GM19452 (cell line): ENCODE measurements at regions not wholly inside any gene's neighbourhood (a gene's known extent, or its start where the extent isn't known, plus 50 kb on each side); places are given as distances from the start of the nearest gene placed in this dataset.
"Not testable (repeated sequence)": the region's sequence is repeated elsewhere in the genome, so short reads cannot be mapped to it uniquely, and the experiment has no call there.

Source experiments
- ATAC-seq: cut with Tn5 transposase; IDR thresholded peaks from one replicate; pipeline ENCODE4 v1.9.1; 2021; ENCODE audit not compliant: unreplicated experiment

GRCh38 chr6:66396549-66396948, 689.5 kb upstream of the EYS start:
- no peak for ATAC-seq

- no peak for ATAC-seq
Measured at GRCh38 chr6:66396145-66396544, 689.1 kb upstream of the EYS start.

- no peak for ATAC-seq
Measured at GRCh38 chr6:66390393-66390792, 683.4 kb upstream of the EYS start.

GRCh38 chr6:66376001-66376400, 669.0 kb upstream of the EYS start:
- no peak for ATAC-seq

GRCh38 chr6:66369407-66369806, 662.4 kb upstream of the EYS start:
- no peak for ATAC-seq

- no peak for ATAC-seq
Measured at GRCh38 chr6:66362888-66363287, 655.9 kb upstream of the EYS start.

GRCh38 chr6:66361886-66362285, 654.9 kb upstream of the EYS start:
- ATAC-seq = no peak

- ATAC-seq = no peak
Measured at GRCh38 chr6:66357781-66358180, 650.8 kb upstream of the EYS start.

- no peak for ATAC-seq
Measured at GRCh38 chr6:66355471-66355870, 648.4 kb upstream of the EYS start.

GRCh38 chr6:66344796-66345195, 637.8 kb upstream of the EYS start:
- no peak for ATAC-seq

- no peak for ATAC-seq
Measured at GRCh38 chr6:66340736-66341135, 633.7 kb upstream of the EYS start.

GRCh38 chr6:66336176-66336575, 629.1 kb upstream of the EYS start:
- ATAC-seq = no peak

- no peak for ATAC-seq
Measured at GRCh38 chr6:66328200-66328599, 621.2 kb upstream of the EYS start.

GRCh38 chr6:66326228-66326627, 619.2 kb upstream of the EYS start:
- ATAC-seq = no peak

- ATAC-seq = no peak
Measured at GRCh38 chr6:66321017-66321416, 614.0 kb upstream of the EYS start.

GRCh38 chr6:66307490-66307889, 600.5 kb upstream of the EYS start:
- ATAC-seq = no peak

- no peak for ATAC-seq
Measured at GRCh38 chr6:66291905-66292304, 584.9 kb upstream of the EYS start.

GRCh38 chr6:66289889-66290288, 582.9 kb upstream of the EYS start:
- ATAC-seq = no peak

- ATAC-seq = no peak
Measured at GRCh38 chr6:66278115-66278514, 571.1 kb upstream of the EYS start.

GRCh38 chr6:66277400-66277799, 570.4 kb upstream of the EYS start:
- no peak for ATAC-seq

GRCh38 chr6:66265737-66266136, 558.7 kb upstream of the EYS start:
- no peak for ATAC-seq

- no peak for ATAC-seq
Measured at GRCh38 chr6:66264376-66264775, 557.4 kb upstream of the EYS start.

GRCh38 chr6:66258731-66259487, 551.9 kb upstream of the EYS start:
- not testable (repeated sequence) for ATAC-seq
